ENCODE measurements at regions not wholly inside any gene's neighbourhood (a gene's known extent, or its start where the extent isn't known, plus 50 kb on each side); places are given as distances from the start of the nearest gene placed in this dataset.

- peaks cover 95% of the 10 kb centered on the region for H3K79me2 ChIP-seq (replicated peaks; ENCODE audit: insufficient read depth)
- Mint-ChIP-seq H3K4me3 (no peak overlapping the region), H3K9me3 (peaks cover 6% of the 10 kb centered on the region), H3K27ac (peak overlapping the region; percentile 85), H3K36me3 (ENCODE audit: low read depth) (peaks cover 12% of the 10 kb centered on the region; the same call in 2 of the 3 replicates), H3K27me3 (ENCODE audit: insufficient read depth, low read depth, poor library complexity) (no peaks in the 10 kb centered on the region), H3K4me1 (peaks cover 34% of the 10 kb centered on the region)
- no peak overlapping the region for H2AFZ ChIP-seq
- H3F3A ChIP-seq (replicated peaks; ENCODE audit: low read depth): no peaks in the 10 kb centered on the region
- H3K27me3 ChIP-seq (ENCODE audit: insufficient read depth): no peaks in the 10 kb centered on the region
- peak; percentile 17 for DNase-seq (ENCODE audit: low spot score)
- H3K27ac ChIP-seq (ENCODE audit: low read depth): no peak overlapping the region
- peaks cover 29% of the 10 kb centered on the region for H3K4me1 ChIP-seq (ENCODE audit: insufficient read depth)
- H3K9me2 ChIP-seq (ENCODE audit: insufficient read depth): no peaks in the 10 kb centered on the region
- no peak for TF ChIP-seq JUNB (IDR thresholded peaks at IDR 0.05; ENCODE audit: unreplicated experiment)
- no peak for TF ChIP-seq STAT1 (IDR thresholded peaks at IDR 0.05; ENCODE audit: unreplicated experiment)
- no peak for TF ChIP-seq ZNF114 (CRISPR knock-in tag; IDR thresholded peaks at IDR 0.05)
- TF ChIP-seq, protein P1, sequence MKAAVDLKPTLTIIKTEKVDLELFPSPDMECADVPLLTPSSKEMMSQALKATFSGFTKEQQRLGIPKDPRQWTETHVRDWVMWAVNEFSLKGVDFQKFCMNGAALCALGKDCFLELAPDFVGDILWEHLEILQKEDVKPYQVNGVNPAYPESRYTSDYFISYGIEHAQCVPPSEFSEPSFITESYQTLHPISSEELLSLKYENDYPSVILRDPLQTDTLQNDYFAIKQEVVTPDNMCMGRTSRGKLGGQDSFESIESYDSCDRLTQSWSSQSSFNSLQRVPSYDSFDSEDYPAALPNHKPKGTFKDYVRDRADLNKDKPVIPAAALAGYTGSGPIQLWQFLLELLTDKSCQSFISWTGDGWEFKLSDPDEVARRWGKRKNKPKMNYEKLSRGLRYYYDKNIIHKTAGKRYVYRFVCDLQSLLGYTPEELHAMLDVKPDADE (IDR thresholded peaks at IDR 0.05): no peak
- TF ChIP-seq EZH2 (IDR thresholded peaks at IDR 0.05; ENCODE audit: low read depth, unreplicated experiment): no peak
- TF ChIP-seq REST (IDR thresholded peaks at IDR 0.05; ENCODE audit: unreplicated experiment): no peak
- no peak for TF ChIP-seq NANOG (IDR thresholded peaks at IDR 0.05; ENCODE audit: borderline replicate concordance)
- no peak for TF ChIP-seq CTCF (conservative IDR thresholded peaks at IDR 0.05; ENCODE audit: low read depth in 2 of 2)
- TF ChIP-seq, protein P2, sequence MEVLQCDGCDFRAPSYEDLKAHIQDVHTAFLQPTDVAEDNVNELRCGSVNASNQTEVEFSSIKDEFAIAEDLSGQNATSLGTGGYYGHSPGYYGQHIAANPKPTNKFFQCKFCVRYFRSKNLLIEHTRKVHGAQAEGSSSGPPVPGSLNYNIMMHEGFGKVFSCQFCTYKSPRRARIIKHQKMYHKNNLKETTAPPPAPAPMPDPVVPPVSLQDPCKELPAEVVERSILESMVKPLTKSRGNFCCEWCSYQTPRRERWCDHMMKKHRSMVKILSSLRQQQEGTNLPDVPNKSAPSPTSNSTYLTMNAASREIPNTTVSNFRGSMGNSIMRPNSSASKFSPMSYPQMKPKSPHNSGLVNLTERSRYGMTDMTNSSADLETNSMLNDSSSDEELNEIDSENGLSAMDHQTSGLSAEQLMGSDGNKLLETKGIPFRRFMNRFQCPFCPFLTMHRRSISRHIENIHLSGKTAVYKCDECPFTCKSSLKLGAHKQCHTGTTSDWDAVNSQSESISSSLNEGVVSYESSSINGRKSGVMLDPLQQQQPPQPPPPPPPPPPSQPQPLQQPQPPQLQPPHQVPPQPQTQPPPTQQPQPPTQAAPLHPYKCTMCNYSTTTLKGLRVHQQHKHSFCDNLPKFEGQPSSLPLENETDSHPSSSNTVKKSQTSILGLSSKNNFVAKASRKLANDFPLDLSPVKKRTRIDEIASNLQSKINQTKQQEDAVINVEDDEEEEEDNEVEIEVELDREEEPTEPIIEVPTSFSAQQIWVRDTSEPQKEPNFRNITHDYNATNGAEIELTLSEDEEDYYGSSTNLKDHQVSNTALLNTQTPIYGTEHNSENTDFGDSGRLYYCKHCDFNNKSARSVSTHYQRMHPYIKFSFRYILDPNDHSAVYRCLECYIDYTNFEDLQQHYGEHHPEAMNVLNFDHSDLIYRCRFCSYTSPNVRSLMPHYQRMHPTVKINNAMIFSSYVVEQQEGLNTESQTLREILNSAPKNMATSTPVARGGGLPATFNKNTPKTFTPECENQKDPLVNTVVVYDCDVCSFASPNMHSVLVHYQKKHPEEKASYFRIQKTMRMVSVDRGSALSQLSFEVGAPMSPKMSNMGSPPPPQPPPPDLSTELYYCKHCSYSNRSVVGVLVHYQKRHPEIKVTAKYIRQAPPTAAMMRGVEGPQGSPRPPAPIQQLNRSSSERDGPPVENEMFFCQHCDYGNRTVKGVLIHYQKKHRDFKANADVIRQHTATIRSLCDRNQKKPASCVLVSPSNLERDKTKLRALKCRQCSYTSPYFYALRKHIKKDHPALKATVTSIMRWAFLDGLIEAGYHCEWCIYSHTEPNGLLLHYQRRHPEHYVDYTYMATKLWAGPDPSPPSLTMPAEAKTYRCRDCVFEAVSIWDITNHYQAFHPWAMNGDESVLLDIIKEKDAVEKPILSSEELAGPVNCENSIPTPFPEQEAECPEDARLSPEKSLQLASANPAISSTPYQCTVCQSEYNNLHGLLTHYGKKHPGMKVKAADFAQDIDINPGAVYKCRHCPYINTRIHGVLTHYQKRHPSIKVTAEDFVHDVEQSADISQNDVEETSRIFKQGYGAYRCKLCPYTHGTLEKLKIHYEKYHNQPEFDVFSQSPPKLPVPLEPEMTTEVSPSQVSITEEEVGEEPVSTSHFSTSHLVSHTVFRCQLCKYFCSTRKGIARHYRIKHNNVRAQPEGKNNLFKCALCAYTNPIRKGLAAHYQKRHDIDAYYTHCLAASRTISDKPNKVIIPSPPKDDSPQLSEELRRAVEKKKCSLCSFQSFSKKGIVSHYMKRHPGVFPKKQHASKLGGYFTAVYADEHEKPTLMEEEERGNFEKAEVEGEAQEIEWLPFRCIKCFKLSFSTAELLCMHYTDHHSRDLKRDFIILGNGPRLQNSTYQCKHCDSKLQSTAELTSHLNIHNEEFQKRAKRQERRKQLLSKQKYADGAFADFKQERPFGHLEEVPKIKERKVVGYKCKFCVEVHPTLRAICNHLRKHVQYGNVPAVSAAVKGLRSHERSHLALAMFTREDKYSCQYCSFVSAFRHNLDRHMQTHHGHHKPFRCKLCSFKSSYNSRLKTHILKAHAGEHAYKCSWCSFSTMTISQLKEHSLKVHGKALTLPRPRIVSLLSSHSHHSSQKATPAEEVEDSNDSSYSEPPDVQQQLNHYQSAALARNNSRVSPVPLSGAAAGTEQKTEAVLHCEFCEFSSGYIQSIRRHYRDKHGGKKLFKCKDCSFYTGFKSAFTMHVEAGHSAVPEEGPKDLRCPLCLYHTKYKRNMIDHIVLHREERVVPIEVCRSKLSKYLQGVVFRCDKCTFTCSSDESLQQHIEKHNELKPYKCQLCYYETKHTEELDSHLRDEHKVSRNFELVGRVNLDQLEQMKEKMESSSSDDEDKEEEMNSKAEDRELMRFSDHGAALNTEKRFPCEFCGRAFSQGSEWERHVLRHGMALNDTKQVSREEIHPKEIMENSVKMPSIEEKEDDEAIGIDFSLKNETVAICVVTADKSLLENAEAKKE (CRISPR knock-in tag; IDR thresholded peaks at IDR 0.05): no peak
- no peak for TF ChIP-seq ZNF331 (CRISPR knock-in tag; IDR thresholded peaks at IDR 0.05; ENCODE audit: low read depth)
- no peaks in the 10 kb centered on the region for H3K36me3 ChIP-seq (ENCODE audit: insufficient read depth)
- H4K20me1 ChIP-seq (replicated peaks; ENCODE audit: insufficient read depth): no peaks in the 10 kb centered on the region
- no peak overlapping the region for H3K4me2 ChIP-seq
- H3K4me3 ChIP-seq: no peak overlapping the region
- no peak for ATAC-seq
Observed at GRCh38 chr7:13800694-13801448, 188.6 kb downstream of the ETV1 start.

All from GM23338 (cell line).